NT2/D1 (cell line): ENCODE measurements at regions not wholly inside any gene's neighbourhood (a gene's known extent, or its start where the extent isn't known, plus 50 kb on each side); places are given as distances from the start of the nearest gene placed in this dataset.

Experiments
- YY1 ChIP-seq: IDR thresholded peaks from 2 replicates; pipeline ENCODE4 v1.6.1; 2011; ENCODE audit not compliant: insufficient read length, insufficient read depth
- ZNF274 ChIP-seq: IDR thresholded peaks from 2 replicates; pipeline ENCODE4 v1.6.1; 2011; ENCODE audit warnings: mild to moderate bottlenecking, low read depth, low read length

DNA sequence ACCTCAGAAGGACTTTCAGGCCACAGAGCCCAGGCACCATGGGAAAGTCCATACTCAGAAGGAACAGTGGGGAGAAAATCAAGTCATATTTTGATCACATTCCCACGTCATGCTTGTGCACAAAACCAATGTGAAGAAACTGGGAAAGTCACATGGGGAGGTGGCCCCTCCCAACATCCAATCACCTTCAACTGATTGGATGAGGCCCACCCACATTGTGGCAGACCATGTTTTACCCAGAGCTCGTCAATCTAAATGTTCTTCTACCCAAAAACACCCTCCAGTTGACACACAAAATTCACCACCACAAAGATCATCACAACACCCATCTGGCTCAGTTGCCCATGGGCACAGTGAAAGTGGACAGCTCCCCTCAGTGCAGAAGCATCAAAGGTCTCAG, 248.2 kb upstream of the IGF1R start:
- TF ChIP-seq ZNF274 = no peak
- TF ChIP-seq YY1 = no peak
